ENCODE measurements at regions not wholly inside any gene's neighbourhood (a gene's known extent, or its start where the extent isn't known, plus 50 kb on each side); places are given as distances from the start of the nearest gene placed in this dataset.

DNA sequence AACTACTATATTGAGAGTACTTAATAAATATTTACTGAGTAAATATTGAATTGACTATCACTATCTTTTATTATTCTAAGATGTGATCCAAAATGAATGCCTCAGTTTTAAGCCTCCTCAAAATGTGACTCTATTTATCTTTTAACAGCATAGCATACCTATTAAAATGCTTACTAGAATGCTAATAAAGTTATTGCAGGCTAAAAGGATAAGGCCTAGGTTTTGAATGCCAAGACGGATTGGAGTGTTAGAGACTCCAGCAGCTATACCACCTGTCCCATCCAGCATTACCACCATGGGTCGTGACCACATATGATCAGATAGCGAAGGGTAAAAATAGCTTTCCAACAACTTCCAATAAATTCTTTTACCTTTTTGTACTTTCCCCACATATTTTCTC, 64.7 kb upstream of the MYRIP start:
- Mint-ChIP-seq H3K36me3 (ENCODE audit: low read depth) (no peaks in the 10 kb centered on the region), H3K27me3 (peaks cover 8% of the 10 kb centered on the region), H3K4me1 (ENCODE audit: low read depth) (no peaks in the 10 kb centered on the region), H3K4me3 (no peak overlapping the region), H3K27ac (no peak overlapping the region), H3K9me3 (peaks cover 5% of the 10 kb centered on the region)
- no peak for ATAC-seq
- ChIA-PET CTCF (no interaction called here), POLR2A (no interaction called here)
- TF ChIP-seq, protein P1, sequence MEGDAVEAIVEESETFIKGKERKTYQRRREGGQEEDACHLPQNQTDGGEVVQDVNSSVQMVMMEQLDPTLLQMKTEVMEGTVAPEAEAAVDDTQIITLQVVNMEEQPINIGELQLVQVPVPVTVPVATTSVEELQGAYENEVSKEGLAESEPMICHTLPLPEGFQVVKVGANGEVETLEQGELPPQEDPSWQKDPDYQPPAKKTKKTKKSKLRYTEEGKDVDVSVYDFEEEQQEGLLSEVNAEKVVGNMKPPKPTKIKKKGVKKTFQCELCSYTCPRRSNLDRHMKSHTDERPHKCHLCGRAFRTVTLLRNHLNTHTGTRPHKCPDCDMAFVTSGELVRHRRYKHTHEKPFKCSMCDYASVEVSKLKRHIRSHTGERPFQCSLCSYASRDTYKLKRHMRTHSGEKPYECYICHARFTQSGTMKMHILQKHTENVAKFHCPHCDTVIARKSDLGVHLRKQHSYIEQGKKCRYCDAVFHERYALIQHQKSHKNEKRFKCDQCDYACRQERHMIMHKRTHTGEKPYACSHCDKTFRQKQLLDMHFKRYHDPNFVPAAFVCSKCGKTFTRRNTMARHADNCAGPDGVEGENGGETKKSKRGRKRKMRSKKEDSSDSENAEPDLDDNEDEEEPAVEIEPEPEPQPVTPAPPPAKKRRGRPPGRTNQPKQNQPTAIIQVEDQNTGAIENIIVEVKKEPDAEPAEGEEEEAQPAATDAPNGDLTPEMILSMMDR (IDR thresholded peaks at IDR 0.05) = no peak
- no peak for DNase-seq
- intact Hi-C loops (cut with micrococcal nuclease) = no loop called here

GRCh38 chr3:39748002-39748401, 61.4 kb upstream of the MYRIP start:
- ATAC-seq (no peak), DNase-seq (no peak)
- intact Hi-C loops (cut with micrococcal nuclease) = no loop called here
- Mint-ChIP-seq H3K27me3 (peaks cover 4% of the 10 kb centered on the region), H3K27ac (no peak overlapping the region), H3K36me3 (ENCODE audit: low read depth) (no peaks in the 10 kb centered on the region), H3K4me3 (no peak overlapping the region), H3K4me1 (ENCODE audit: low read depth) (no peaks in the 10 kb centered on the region), H3K9me3 (no peaks in the 10 kb centered on the region)
- POLR2A ChIA-PET = no interaction called here
- TF ChIP-seq, protein P1 (IDR thresholded peaks at IDR 0.05) = no peak
- CTCF ChIA-PET = no interaction called here

DNA sequence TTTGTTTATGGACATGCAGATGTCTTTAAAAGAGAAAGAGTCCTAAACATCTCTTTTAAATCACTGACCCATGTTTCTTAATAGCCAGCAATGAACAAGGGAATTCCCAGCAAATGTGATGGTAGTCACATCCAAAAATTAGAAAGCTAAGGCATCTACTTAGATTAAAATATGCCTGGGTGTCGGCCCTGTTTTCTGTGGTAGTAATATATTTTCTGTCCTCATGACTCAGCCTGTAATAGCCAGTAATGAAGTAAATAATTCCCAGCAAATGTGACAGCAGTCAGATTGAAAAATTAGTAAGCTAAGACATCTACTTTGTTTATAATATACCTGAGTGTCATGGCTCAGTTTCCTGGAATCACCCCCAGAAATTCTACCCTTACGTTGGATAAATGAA, 60.6 kb upstream of the MYRIP start:
- H3K27me3 Mint-ChIP-seq = peaks cover 6% of the 10 kb centered on the region
- POLR2A ChIA-PET = no interaction called here
- no peaks in the 10 kb centered on the region for H3K4me1 Mint-ChIP-seq (ENCODE audit: low read depth)
- no peak overlapping the region for H3K27ac Mint-ChIP-seq
- TF ChIP-seq, protein P1 (IDR thresholded peaks at IDR 0.05) = no peak
- no peaks in the 10 kb centered on the region for H3K36me3 Mint-ChIP-seq (ENCODE audit: low read depth)
- intact Hi-C loops (cut with micrococcal nuclease) = no loop called here
- no peak for ATAC-seq
- CTCF ChIA-PET = no interaction called here
- no peaks in the 10 kb centered on the region for H3K9me3 Mint-ChIP-seq
- H3K4me3 Mint-ChIP-seq = no peak overlapping the region
- no peak for DNase-seq

- CTCF ChIA-PET = no interaction called here
- Mint-ChIP-seq H3K9me3 (no peaks in the 10 kb centered on the region), H3K27me3 (peaks cover 5% of the 10 kb centered on the region), H3K36me3 (ENCODE audit: low read depth) (no peaks in the 10 kb centered on the region), H3K4me1 (ENCODE audit: low read depth) (no peaks in the 10 kb centered on the region), H3K4me3 (no peak overlapping the region), H3K27ac (no peak overlapping the region)
- ATAC-seq (no peak), DNase-seq (no peak)
- POLR2A ChIA-PET = no interaction called here
- TF ChIP-seq, protein P1 (IDR thresholded peaks at IDR 0.05) = no peak
- intact Hi-C loops (cut with micrococcal nuclease) = no loop called here
Measured at GRCh38 chr3:39750712-39751111, 58.7 kb upstream of the MYRIP start.

- ATAC-seq (no peak), DNase-seq (no peak)
- Mint-ChIP-seq H3K27me3 (peaks cover 2% of the 10 kb centered on the region), H3K4me1 (ENCODE audit: low read depth) (no peaks in the 10 kb centered on the region), H3K4me3 (no peak overlapping the region), H3K9me3 (no peaks in the 10 kb centered on the region), H3K36me3 (ENCODE audit: low read depth) (no peaks in the 10 kb centered on the region), H3K27ac (no peak overlapping the region)
- intact Hi-C loops (cut with micrococcal nuclease) = no loop called here
- TF ChIP-seq, protein P1 (IDR thresholded peaks at IDR 0.05) = no peak
- CTCF ChIA-PET = no interaction called here
- POLR2A ChIA-PET = interaction anchor here (0.6 kb wide), 1 partner anchor 1235 kb away, joined by 3 read pairs; no protein-coding TSS in a partner anchor
Measured at GRCh38 chr3:39751286-39751685, 58.1 kb upstream of the MYRIP start.
